Cardiac fibroblast (primary cell): ENCODE measurements at regions not wholly inside any gene's neighbourhood (a gene's known extent, or its start where the extent isn't known, plus 50 kb on each side); places are given as distances from the start of the nearest gene placed in this dataset.

Experiments used
- DNase-seq, 2 donors: peaks; one replicate each; pipeline versions ENCODE4 v3.0.0 to v3.0.0-alpha.2; 2010; ENCODE audit warnings: low read depth in 2 of 2
- H3K4me3 ChIP-seq, 2 donors: replicated peaks in 1 of 2; 1 replicate in 1 of 2; 2 replicates in 1 of 2; pipeline ENCODE4 v1.5.1; 2011; ENCODE audit warnings: low read depth in 2 of 2, low read length in 2 of 2, mild to moderate bottlenecking in 2 of 2, moderate library complexity in 1 of 2
- CTCF ChIP-seq: IDR thresholded peaks from one replicate; pipeline ENCODE4 v1.5.1; 2011; ENCODE audit warnings: low read depth, mild to moderate bottlenecking, low read length, inconsistent platforms

GRCh38 chr1:29960876-29961275 lies 724.6 kb downstream of the PTPRU start:
- TF ChIP-seq CTCF: no peak
- no peak overlapping the region for H3K4me3 ChIP-seq
- DNase-seq: no peak

- no peak for DNase-seq
- no peak for TF ChIP-seq CTCF
- no peak overlapping the region for H3K4me3 ChIP-seq
Measured at GRCh38 chr1:29960156-29960755, 723.9 kb downstream of the PTPRU start.

- no peak for TF ChIP-seq CTCF
- H3K4me3 ChIP-seq: no peak overlapping the region
- no peak for DNase-seq
Measured at GRCh38 chr1:29959356-29959755, 723.0 kb downstream of the PTPRU start.

- no peak for DNase-seq
- no peak for TF ChIP-seq CTCF
- no peak overlapping the region for H3K4me3 ChIP-seq
Measured at GRCh38 chr1:29958271-29958670, 721.9 kb downstream of the PTPRU start.

- no peak for TF ChIP-seq CTCF
- DNase-seq: no peak
- no peak overlapping the region for H3K4me3 ChIP-seq
Measured at GRCh38 chr1:29956349-29957030, 720.2 kb downstream of the PTPRU start.

GRCh38 chr1:29954591-29954990 lies 718.3 kb downstream of the PTPRU start:
- TF ChIP-seq CTCF: no peak
- no peak overlapping the region for H3K4me3 ChIP-seq
- DNase-seq: no peak
